Trophoblast cell (in vitro differentiated cells and primary cell): ENCODE measurements at regions not wholly inside any gene's neighbourhood (a gene's known extent, or its start where the extent isn't known, plus 50 kb on each side); places are given as distances from the start of the nearest gene placed in this dataset.

Experiments used
- DNase-seq, 2 donors: peaks; one replicate each; pipeline ENCODE4 v3.0.0-alpha.2; 2016
- H2AFZ ChIP-seq: 2 replicates; pipeline ENCODE4 v1.6.1; 2013; ENCODE audit warnings: low read length, moderate library complexity, mild to moderate bottlenecking; ENCODE audit not compliant: insufficient read depth, poor library complexity
- H2AK5ac ChIP-seq: 2 replicates; pipeline ENCODE4 v1.6.1; 2013; ENCODE audit warnings: mild to moderate bottlenecking, low read length
- H2BK120ac ChIP-seq: 2 replicates; pipeline ENCODE4 v1.6.1; 2013; ENCODE audit warnings: low read length, mild to moderate bottlenecking, moderate library complexity; ENCODE audit not compliant: insufficient read depth, poor library complexity
- H2BK12ac ChIP-seq: 2 replicates; pipeline ENCODE4 v1.6.1; 2013; ENCODE audit warnings: mild to moderate bottlenecking, low read length, moderate library complexity
- H2BK5ac ChIP-seq: 2 replicates; pipeline ENCODE4 v1.6.1; 2013; ENCODE audit warnings: low read length, low read depth, moderate library complexity, mild to moderate bottlenecking; ENCODE audit not compliant: poor library complexity
- H3K14ac ChIP-seq: 2 replicates; pipeline ENCODE4 v1.6.1; 2013; ENCODE audit warnings: mild to moderate bottlenecking, low read length
- H3K18ac ChIP-seq: 2 replicates; pipeline ENCODE4 v1.6.1; 2013; ENCODE audit warnings: mild to moderate bottlenecking, low read length
- H3K23ac ChIP-seq: 2 replicates; pipeline ENCODE4 v1.6.1; 2013; ENCODE audit warnings: low read length
- H3K27ac ChIP-seq: 2 replicates; pipeline ENCODE4 v1.5.1; 2013; ENCODE audit warnings: low read depth, mild to moderate bottlenecking, inconsistent platforms, low read length, moderate library complexity
- H3K27me3 ChIP-seq: 2 replicates; pipeline ENCODE4 v1.6.1; 2013; ENCODE audit warnings: inconsistent platforms, mild to moderate bottlenecking, low read length, moderate library complexity; ENCODE audit not compliant: insufficient read depth
- H3K36me3 ChIP-seq, 2 experiments: 1 replicate in 1 of 2; 2 replicates in 1 of 2; pipeline ENCODE4 v1.6.1; 2013; ENCODE audit warnings: low read length in 2 of 2, mild to moderate bottlenecking in 2 of 2, moderate library complexity in 1 of 2; ENCODE audit not compliant: insufficient read depth in 2 of 2, control insufficient read depth in 1 of 2
- H3K4ac ChIP-seq: 2 replicates; pipeline ENCODE4 v1.6.1; 2013; ENCODE audit warnings: low read depth, mild to moderate bottlenecking, low read length, moderate library complexity
- H3K4me1 ChIP-seq, 2 experiments: 1 replicate in 1 of 2; 2 replicates in 1 of 2; pipeline ENCODE4 v1.6.1; 2013; ENCODE audit warnings: low read length in 2 of 2, mild to moderate bottlenecking in 2 of 2, moderate library complexity in 1 of 2; ENCODE audit not compliant: insufficient read depth in 2 of 2, control insufficient read depth in 1 of 2
- H3K4me2 ChIP-seq: 2 replicates; pipeline ENCODE4 v1.6.1; 2013; ENCODE audit warnings: inconsistent platforms, mild to moderate bottlenecking, low read length, moderate library complexity
- H3K4me3 ChIP-seq: 2 replicates; pipeline ENCODE4 v1.5.1; 2013; ENCODE audit warnings: mild to moderate bottlenecking, low read depth, low read length, inconsistent platforms
- H3K79me1 ChIP-seq: one replicate; pipeline ENCODE4 v1.6.1; 2013; ENCODE audit warnings: low read length
- H3K79me2 ChIP-seq: 2 replicates; pipeline ENCODE4 v1.6.1; 2013; ENCODE audit warnings: low read length, mild to moderate bottlenecking; ENCODE audit not compliant: control insufficient read depth, insufficient read depth, poor library complexity
- H3K9ac ChIP-seq: 2 replicates; pipeline ENCODE4 v1.6.1; 2013; ENCODE audit warnings: mild to moderate bottlenecking, low read length
- H3K9me3 ChIP-seq: 2 replicates; pipeline ENCODE4 v1.6.1; 2013; ENCODE audit warnings: low read depth, mild to moderate bottlenecking, control low read depth, inconsistent platforms, low read length; ENCODE audit not compliant: insufficient read depth
- H4K12ac ChIP-seq: 2 replicates; pipeline ENCODE4 v1.6.1; 2013; ENCODE audit warnings: low read depth, mild to moderate bottlenecking, low read length, moderate library complexity
- H4K8ac ChIP-seq: 2 replicates; pipeline ENCODE4 v1.6.1; 2013; ENCODE audit warnings: low read depth, mild to moderate bottlenecking, low read length, moderate library complexity
- H4K91ac ChIP-seq: one replicate; pipeline ENCODE4 v1.6.1; 2013; ENCODE audit warnings: low read depth, mild to moderate bottlenecking, low read length, moderate library complexity
- WGBS: extraction: QIAGEN DNeasy Blood & Tissue Kit; methylation state at CpG from one replicate; pipeline ENCODE4 v1.1.7; 2013; ENCODE audit warnings: missing lambda C conversion rate; ENCODE audit not compliant: insufficient read length, insufficient coverage; ENCODE audit errors: extremely low coverage; 5-methylcytosine and 5-hydroxymethylcytosine counted together

GRCh38 chr3:164522073-164522763, 556.1 kb downstream of the SI start:
- H2BK5ac ChIP-seq = no peak overlapping the region
- H3K27me3 ChIP-seq = no peaks in the 10 kb centered on the region
- H3K79me1 ChIP-seq = no peaks in the 10 kb centered on the region
- no peaks in the 10 kb centered on the region for H3K79me2 ChIP-seq
- no peak overlapping the region for H2AFZ ChIP-seq
- no peak overlapping the region for H3K14ac ChIP-seq
- H3K4me3 ChIP-seq = peak overlapping the region; percentile 53
- H3K27ac ChIP-seq = no peak overlapping the region
- H2BK120ac ChIP-seq = no peak overlapping the region
- H3K9me3 ChIP-seq = peaks cover 8% of the 10 kb centered on the region
- H2BK12ac ChIP-seq = no peak overlapping the region
- H4K91ac ChIP-seq = no peak overlapping the region
- no peaks in the 10 kb centered on the region for H3K36me3 ChIP-seq
- H3K4me2 ChIP-seq = no peak overlapping the region
- DNase-seq = no peak
- H2AK5ac ChIP-seq = no peak overlapping the region
- H4K8ac ChIP-seq = no peak overlapping the region
- H3K9ac ChIP-seq = no peak overlapping the region
- H4K12ac ChIP-seq = no peak overlapping the region
- H3K23ac ChIP-seq = no peak overlapping the region
- no CpG with 5 or more reads among the region's 6 CpGs for WGBS
- H3K4me1 ChIP-seq = no peaks in the 10 kb centered on the region
- no peak overlapping the region for H3K18ac ChIP-seq
- H3K4ac ChIP-seq = no peak overlapping the region

- Histone ChIP-seq H3K4me1 (no peaks in the 10 kb centered on the region), H4K12ac (no peak overlapping the region), H3K79me2 (no peaks in the 10 kb centered on the region), H2BK12ac (no peak overlapping the region), H3K27me3 (no peaks in the 10 kb centered on the region), H3K23ac (no peak overlapping the region), H3K4ac (no peak overlapping the region), H2BK120ac (no peak overlapping the region), H3K14ac (no peak overlapping the region), H3K4me2 (no peak overlapping the region), H3K18ac (no peak overlapping the region), H3K27ac (no peak overlapping the region), H2AFZ (no peak overlapping the region), H3K9ac (no peak overlapping the region), H3K4me3 (no peak overlapping the region), H2AK5ac (no peak overlapping the region), H3K36me3 (no peaks in the 10 kb centered on the region), H4K8ac (no peak overlapping the region), H3K9me3 (peaks cover 8% of the 10 kb centered on the region), H2BK5ac (no peak overlapping the region), H4K91ac (no peak overlapping the region), H3K79me1 (no peaks in the 10 kb centered on the region)
- WGBS = no CpG with 5 or more reads among the region's 2 CpGs
- no peak for DNase-seq
Observed at GRCh38 chr3:164521644-164522043, 556.7 kb downstream of the SI start.

GRCh38 chr3:164521139-164521538, 557.2 kb downstream of the SI start:
- H2BK12ac ChIP-seq = no peak overlapping the region
- DNase-seq = no peak
- no CpG with 5 or more reads among the region's 4 CpGs for WGBS

GRCh38 chr3:164515256-164515655, 563.0 kb downstream of the SI start:
- DNase-seq = no peak
- H3K4me3 ChIP-seq = no peak overlapping the region
- H4K12ac ChIP-seq = no peak overlapping the region
- no peak overlapping the region for H3K23ac ChIP-seq
- H2BK120ac ChIP-seq = no peak overlapping the region
- H3K14ac ChIP-seq = no peak overlapping the region
- H3K27ac ChIP-seq = no peak overlapping the region
- H2AK5ac ChIP-seq = no peak overlapping the region
- no peaks in the 10 kb centered on the region for H3K79me2 ChIP-seq
- no peak overlapping the region for H4K91ac ChIP-seq
- H3K27me3 ChIP-seq = no peaks in the 10 kb centered on the region
- H2BK5ac ChIP-seq = no peak overlapping the region
- no peak overlapping the region for H2BK12ac ChIP-seq
- no peak overlapping the region for H3K18ac ChIP-seq
- no CpG with 5 or more reads among the region's 5 CpGs for WGBS
- no peak overlapping the region for H4K8ac ChIP-seq
- H3K4ac ChIP-seq = no peak overlapping the region
- H2AFZ ChIP-seq = no peak overlapping the region
- no peaks in the 10 kb centered on the region for H3K79me1 ChIP-seq
- no peaks in the 10 kb centered on the region for H3K4me1 ChIP-seq
- H3K9ac ChIP-seq = no peak overlapping the region
- no peak overlapping the region for H3K4me2 ChIP-seq
- peaks cover 6% of the 10 kb centered on the region for H3K9me3 ChIP-seq
- H3K36me3 ChIP-seq = no peaks in the 10 kb centered on the region

More at GRCh38 chr3:164521139-164521538, 557.2 kb downstream of the SI start:
- H3K4ac ChIP-seq = no peak overlapping the region
- H3K4me1 ChIP-seq = no peaks in the 10 kb centered on the region
- no peaks in the 10 kb centered on the region for H3K79me2 ChIP-seq
- H2AK5ac ChIP-seq = no peak overlapping the region
- no peak overlapping the region for H4K8ac ChIP-seq
- H3K36me3 ChIP-seq = no peaks in the 10 kb centered on the region
- peaks cover 8% of the 10 kb centered on the region for H3K9me3 ChIP-seq
- H3K9ac ChIP-seq = no peak overlapping the region
- no peak overlapping the region for H3K23ac ChIP-seq
- H3K4me2 ChIP-seq = no peak overlapping the region
- no peak overlapping the region for H2BK120ac ChIP-seq
- no peak overlapping the region for H3K18ac ChIP-seq
- H3K27me3 ChIP-seq = no peaks in the 10 kb centered on the region
- H4K91ac ChIP-seq = no peak overlapping the region
- peak overlapping the region; percentile 39 for H3K4me3 ChIP-seq
- no peak overlapping the region for H3K27ac ChIP-seq
- no peak overlapping the region for H2AFZ ChIP-seq
- no peak overlapping the region for H2BK5ac ChIP-seq
- H3K14ac ChIP-seq = no peak overlapping the region
- H3K79me1 ChIP-seq = no peaks in the 10 kb centered on the region
- H4K12ac ChIP-seq = no peak overlapping the region
